ENCODE measurements at regions not wholly inside any gene's neighbourhood (a gene's known extent, or its start where the extent isn't known, plus 50 kb on each side); places are given as distances from the start of the nearest gene placed in this dataset.

DNA sequence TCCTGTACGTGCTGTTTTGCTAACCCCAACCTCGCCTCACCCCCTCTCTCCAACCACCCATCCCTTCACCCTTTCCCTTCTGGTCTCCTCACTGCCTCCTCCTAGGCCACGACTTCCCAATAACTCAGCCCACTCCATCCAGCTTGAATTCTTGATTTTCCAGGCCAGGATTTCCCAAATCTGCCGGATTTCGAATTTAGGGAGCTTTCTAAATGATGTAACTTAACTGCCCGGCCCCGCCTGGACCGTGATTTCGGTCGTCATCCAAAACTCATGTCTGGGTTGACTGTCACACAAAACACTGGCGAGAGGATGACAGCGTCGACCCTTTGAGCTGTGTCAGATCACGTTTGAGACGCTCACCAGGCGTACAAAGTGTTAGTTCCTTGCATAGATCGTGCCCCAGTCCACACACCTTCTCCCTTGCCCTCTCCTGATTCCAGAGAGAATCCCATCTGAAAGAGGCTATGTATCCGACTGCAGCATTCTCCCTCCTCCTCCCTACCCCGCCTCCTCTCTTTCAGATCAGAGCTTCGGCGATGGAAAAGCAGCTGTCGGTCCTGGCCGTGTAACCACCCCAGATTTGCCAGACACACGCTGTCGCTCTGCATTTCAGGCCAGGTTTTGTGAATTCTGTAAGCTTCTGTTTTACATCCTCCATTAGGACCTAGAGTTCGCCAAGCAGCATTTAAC, 168.2 kb downstream of the GPX5 start:
- TF ChIP-seq POLR2A (IDR thresholded peaks at IDR 0.05) (no peak), CTCF (IDR thresholded peaks at IDR 0.05 in 8 of 11, conservative IDR thresholded peaks at IDR 0.05 in 3 of 11) (no peak), POLR2AphosphoS5 (IDR thresholded peaks at IDR 0.05) (no peak)
